GM19239 (cell line): ENCODE measurements at regions not wholly inside any gene's neighbourhood (a gene's known extent, or its start where the extent isn't known, plus 50 kb on each side); places are given as distances from the start of the nearest gene placed in this dataset.
"Not testable (repeated sequence)": the region's sequence is repeated elsewhere in the genome, so short reads cannot be mapped to it uniquely, and the experiment has no call there.

Experiments used
- DNase-seq: peaks from one replicate; pipeline ENCODE4 v3.0.0; 2011; ENCODE audit warnings: low spot score; ENCODE audit not compliant: insufficient read length
- FAIRE-seq: peaks from 2 replicates; lab custom pipeline; 2011; peaks lifted over from hg19 to GRCh38; lab: Jason Lieb, UNC

- FAIRE-seq (no peak), DNase-seq (no peak)
Measured at GRCh38 chr15:98085003-98085639, 124.6 kb downstream of the ARRDC4 start.

- not testable (repeated sequence) for FAIRE-seq, DNase-seq
Measured at GRCh38 chr15:98088307-98088945, 127.9 kb downstream of the ARRDC4 start.

GRCh38 chr15:98089352-98089751, 128.8 kb downstream of the ARRDC4 start:
- FAIRE-seq, result not testable (repeated sequence)

GRCh38 chr15:98097986-98098385, 137.5 kb downstream of the ARRDC4 start:
- not testable (repeated sequence) for DNase-seq, FAIRE-seq

More at GRCh38 chr15:98089352-98089751, 128.8 kb downstream of the ARRDC4 start:
- not testable (repeated sequence) for DNase-seq

- DNase-seq, FAIRE-seq: not testable (repeated sequence)
Measured at GRCh38 chr15:98100606-98101005, 140.1 kb downstream of the ARRDC4 start.

- DNase-seq, result no peak
- FAIRE-seq, result no peak
Measured at GRCh38 chr15:98103570-98103969, 143.1 kb downstream of the ARRDC4 start.

GRCh38 chr15:98104386-98105151, 144.1 kb downstream of the ARRDC4 start:
- DNase-seq, result not testable (repeated sequence)

GRCh38 chr15:98106615-98107194, 146.2 kb downstream of the ARRDC4 start:
- DNase-seq, result not testable (repeated sequence)
- FAIRE-seq, result peak; percentile 45

More at GRCh38 chr15:98104386-98105151, 144.1 kb downstream of the ARRDC4 start:
- not testable (repeated sequence) for FAIRE-seq

- DNase-seq, result no peak
- no peak for FAIRE-seq
Measured at GRCh38 chr15:98111806-98112205, 151.3 kb downstream of the ARRDC4 start.

GRCh38 chr15:98113327-98113726, 152.8 kb downstream of the ARRDC4 start:
- DNase-seq (no peak), FAIRE-seq (no peak)

- no peak for FAIRE-seq
- no peak for DNase-seq
Measured at GRCh38 chr15:98120561-98120960, 160.1 kb downstream of the ARRDC4 start.

GRCh38 chr15:98121536-98121935, 161.0 kb downstream of the ARRDC4 start:
- DNase-seq, result no peak
- no peak for FAIRE-seq

- FAIRE-seq, result no peak
- no peak for DNase-seq
Measured at GRCh38 chr15:98121957-98122356, 161.5 kb downstream of the ARRDC4 start.

GRCh38 chr15:98123297-98123696, 162.8 kb downstream of the ARRDC4 start:
- no peak for DNase-seq
- FAIRE-seq, result no peak

GRCh38 chr15:98123834-98124233, 163.3 kb downstream of the ARRDC4 start:
- FAIRE-seq (no peak), DNase-seq (no peak)

GRCh38 chr15:98124581-98124980, 164.1 kb downstream of the ARRDC4 start:
- DNase-seq, result no peak
- FAIRE-seq, result no peak

- FAIRE-seq (no peak), DNase-seq (no peak)
Measured at GRCh38 chr15:98126326-98127085, 166.0 kb downstream of the ARRDC4 start.

- FAIRE-seq, result no peak
- no peak for DNase-seq
Measured at GRCh38 chr15:98127586-98127985, 167.1 kb downstream of the ARRDC4 start.

- FAIRE-seq, result no peak
- no peak for DNase-seq
Measured at GRCh38 chr15:98131924-98132323, 171.4 kb downstream of the ARRDC4 start.

- FAIRE-seq (no peak), DNase-seq (no peak)
Measured at GRCh38 chr15:98134905-98135304, 174.4 kb downstream of the ARRDC4 start.
